HG03520 (cell line): ENCODE measurements at regions not wholly inside any gene's neighbourhood (a gene's known extent, or its start where the extent isn't known, plus 50 kb on each side); places are given as distances from the start of the nearest gene placed in this dataset.

ENCODE experiments used
- ATAC-seq: cut with Tn5 transposase; IDR thresholded peaks from one replicate; pipeline ENCODE4 v1.9.1; 2021; ENCODE audit warnings: mild to moderate bottlenecking, moderate library complexity; ENCODE audit not compliant: unreplicated experiment

DNA sequence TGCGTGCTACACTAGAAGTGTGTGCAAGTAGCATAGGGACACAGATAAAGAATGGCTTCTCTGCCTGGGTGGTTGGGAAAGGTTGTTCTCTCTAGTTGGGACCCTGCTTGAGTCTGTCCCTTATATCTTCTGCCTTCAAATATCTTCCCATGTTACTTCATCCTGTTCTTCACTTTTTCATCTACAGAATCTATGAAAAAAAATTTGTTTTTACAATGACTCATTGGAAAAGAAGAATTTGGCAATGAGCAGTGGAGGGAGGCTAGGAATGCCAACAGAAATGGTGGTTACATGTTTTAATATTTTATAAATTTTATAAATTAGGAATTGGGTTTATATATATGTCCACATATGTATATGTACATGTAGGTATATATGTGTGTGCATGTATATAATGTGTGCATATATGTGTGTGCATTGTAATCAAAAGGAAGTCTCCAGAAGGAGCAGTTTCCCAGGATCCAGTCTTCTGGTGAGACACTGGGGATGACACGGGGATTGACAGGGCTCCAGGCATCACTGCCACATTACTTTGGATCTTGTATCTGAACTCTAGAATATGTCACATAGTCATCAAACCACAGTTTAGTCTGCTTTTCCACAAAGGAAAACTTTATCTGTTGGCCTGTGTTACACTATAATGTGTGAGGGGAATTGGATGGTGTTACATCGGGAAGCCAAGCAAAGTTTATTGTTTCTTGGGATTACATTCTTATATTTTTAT, 75.3 kb upstream of the RIPOR2 start:
- no peak for ATAC-seq

DNA sequence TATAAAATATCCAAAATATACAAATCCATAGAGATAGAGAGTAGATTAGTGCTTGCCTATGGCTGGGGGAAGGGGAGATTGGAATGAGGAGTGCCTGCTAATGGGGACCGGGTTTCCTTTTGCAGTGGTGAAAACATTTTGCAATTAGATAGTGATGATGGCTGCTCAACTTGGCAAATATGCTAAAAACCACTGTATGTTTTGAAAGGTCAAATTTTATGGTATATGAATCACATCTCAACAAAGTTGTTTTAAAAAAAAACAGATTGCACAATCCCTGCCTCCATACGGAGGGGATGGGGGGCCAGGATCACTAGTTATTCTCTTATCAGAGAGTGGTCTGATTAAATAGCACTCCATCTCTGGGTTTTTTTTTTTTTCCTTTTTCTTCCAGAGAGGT, 76.9 kb upstream of the RIPOR2 start:
- ATAC-seq, result no peak

- ATAC-seq, result no peak
These were observed 77.5 kb upstream of the RIPOR2 start for GRCh38 chr6:25013246-25013645.

- no peak for ATAC-seq
These were observed 78.6 kb upstream of the RIPOR2 start for GRCh38 chr6:25014369-25014768.

- ATAC-seq, result no peak
These were observed 79.2 kb upstream of the RIPOR2 start for GRCh38 chr6:25014791-25015560.

DNA sequence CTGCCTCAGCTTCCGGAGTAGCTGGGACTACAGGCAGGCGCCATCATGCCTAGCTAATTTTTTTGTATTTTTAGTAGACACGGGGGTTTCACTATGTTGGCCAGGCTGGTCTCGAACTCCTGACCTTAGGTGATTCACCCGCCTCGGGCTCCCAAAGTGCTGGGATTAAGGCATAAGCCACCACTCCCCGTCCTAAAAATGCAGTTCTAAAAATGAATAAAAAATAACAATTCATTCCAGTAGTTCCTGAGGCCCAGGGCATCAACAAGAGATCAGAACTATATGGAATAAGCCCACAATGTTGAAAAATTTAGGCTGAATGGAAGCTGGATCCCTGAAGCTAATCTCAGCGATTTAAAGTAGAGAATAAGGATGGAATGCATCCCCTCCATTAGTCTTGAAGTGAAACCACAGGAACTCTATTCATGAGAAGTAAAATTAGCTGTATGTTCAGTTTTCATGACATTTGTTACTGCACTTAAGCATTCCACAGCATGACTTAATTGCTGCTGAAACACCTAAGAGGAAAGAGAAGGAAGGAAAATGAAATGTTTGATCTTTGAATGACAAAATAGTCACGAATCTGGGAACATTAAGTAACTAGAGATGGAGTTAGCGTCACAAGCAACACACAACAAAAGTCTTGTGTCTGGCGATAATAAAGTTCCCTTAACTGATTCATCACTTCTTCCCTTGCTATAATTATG, 80.4 kb upstream of the RIPOR2 start:
- ATAC-seq, result no peak

DNA sequence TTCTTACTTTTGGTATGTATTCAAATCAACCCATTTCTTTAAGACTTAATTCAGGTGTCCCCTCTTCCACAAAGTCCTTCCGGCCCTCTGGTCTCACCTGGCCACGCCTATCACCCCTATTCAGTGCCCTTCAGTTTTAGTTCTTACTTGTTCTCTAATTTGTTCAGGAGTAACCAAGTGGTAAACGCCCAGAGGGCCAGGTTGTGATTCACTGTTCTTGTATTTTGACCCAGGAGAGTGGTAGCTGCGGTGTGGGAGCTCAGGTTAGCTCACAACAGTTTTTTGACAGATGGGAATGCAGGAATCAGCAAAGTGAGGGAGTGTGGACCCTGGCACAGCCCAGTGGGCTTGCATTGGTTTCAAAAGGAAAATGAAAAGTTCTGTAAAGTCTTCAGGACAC, 81.7 kb upstream of the RIPOR2 start:
- no peak for ATAC-seq

DNA sequence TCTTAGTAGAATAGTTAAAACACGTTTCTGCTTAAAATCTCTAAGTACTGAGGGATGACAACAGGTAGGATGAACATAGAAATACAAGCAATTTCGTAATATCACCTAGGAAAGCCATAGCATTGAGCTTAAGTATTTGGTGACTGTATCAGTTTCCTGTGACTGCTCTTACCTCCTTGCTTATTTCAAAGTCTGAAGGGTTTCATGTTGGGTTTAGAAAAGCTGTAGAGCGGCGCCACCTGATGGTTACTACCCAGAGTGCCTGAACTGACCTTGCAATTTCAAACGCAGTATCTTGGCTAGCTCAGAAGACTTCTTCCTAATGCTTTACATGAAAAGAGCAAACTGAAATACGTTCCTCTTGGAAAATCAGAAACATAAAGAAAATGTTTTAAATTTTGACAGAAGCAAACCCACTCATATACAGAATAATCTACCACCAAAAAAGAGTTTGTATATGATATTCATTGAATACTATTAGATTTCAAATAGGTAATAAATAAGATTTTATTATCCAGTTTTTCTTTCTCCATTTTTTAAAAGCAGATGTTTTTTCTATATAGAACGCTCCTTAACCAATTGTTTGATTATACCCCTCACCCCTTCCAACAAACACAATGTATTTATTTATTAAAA, 82.3 kb upstream of the RIPOR2 start:
- ATAC-seq, result peak; percentile 66

DNA sequence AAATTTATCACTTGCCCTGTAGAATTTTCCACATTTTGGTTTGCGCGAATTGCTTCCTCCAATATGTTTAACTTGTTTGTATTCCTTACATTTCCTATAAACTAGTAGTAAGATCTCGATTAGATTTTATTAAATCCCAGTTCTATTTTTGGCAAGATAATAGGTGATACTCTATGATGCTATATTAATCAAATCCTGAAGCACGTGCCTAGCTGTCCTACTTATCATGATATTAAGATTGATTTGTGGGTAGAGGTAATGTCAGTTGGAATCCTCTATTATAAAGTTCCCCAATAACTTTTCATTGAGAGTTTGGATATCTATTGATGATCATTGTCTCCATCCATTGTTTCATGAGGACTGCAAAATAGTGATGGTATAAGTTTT, 82.8 kb upstream of the RIPOR2 start:
- no peak for ATAC-seq

DNA sequence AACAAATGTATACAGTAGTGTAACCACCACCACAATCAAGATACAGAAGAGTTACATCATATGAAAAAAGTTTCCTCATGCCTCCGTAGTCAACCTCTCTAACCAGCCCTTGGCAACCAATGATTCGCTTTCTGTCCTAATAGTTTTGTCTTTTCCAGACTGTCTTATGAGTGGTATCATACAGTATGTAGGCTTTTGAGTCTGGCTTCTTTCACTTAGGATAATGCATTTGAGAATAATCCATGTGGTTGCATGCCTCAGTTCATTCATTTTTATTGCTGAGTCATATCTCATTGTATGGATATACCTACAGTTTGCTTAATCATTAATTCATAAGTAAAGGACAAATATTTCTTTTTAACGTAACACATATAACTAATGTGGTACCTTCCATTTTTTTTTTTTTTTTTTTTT, 86.4 kb upstream of the RIPOR2 start:
- no peak for ATAC-seq

DNA sequence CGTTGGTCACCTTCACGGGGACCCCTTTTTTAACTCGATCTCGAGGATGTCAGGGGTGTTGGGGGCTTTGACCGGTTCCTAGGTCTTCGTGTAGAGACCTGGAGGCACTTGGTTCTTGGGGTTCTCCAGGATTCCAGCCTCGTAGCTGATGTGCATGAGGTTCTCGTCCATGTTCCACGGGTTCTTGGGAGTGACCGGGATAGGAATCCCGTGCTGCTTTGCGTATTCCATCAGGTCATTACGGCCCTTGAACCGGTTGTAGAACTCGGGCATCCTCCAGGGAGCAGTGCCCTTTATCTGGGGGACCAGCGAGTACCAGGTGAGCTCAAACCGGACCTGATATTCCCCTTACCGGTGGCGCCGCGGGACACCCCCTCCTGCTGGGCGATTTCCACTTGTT, 88.0 kb upstream of the RIPOR2 start:
- ATAC-seq, result no peak

- ATAC-seq, result no peak
These were observed 89.1 kb upstream of the RIPOR2 start for GRCh38 chr6:25024821-25025220.

DNA sequence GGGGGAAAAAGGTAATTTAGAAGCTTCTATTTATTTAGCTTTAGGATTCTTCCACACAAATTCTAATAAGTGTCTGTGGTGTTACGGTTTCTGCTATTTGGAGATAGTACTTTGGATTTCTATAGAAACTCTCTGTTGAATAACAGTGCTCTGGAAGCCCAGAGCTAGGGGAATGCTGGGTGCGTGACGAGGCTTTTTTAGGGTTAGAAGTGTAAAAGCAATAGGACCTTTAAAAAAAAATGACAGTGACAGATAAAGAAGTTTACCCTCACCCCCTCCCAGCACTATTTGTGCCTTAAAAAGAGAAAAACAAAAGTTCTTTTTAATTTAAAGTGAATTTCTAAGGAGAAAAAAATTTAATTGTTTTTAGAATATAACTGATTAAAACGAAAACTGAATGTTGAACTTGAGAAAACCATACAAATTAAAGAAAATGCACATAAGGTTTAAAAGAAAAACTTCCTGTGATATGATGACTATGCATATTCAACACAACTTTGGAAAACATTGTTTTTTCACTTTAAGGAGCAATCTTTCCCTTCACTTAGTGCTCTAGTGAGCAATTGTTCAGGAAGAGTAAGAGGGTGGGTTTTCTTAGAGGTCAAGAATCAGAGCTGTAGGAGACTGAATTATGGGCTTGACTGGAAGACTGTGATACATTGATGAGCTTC, 89.6 kb upstream of the RIPOR2 start:
- ATAC-seq, result no peak

- ATAC-seq, result no peak
These were observed 90.2 kb upstream of the RIPOR2 start for GRCh38 chr6:25025919-25026301.

GRCh38 chr6:25026723-25027122, 91.0 kb upstream of the RIPOR2 start:
- no peak for ATAC-seq

DNA sequence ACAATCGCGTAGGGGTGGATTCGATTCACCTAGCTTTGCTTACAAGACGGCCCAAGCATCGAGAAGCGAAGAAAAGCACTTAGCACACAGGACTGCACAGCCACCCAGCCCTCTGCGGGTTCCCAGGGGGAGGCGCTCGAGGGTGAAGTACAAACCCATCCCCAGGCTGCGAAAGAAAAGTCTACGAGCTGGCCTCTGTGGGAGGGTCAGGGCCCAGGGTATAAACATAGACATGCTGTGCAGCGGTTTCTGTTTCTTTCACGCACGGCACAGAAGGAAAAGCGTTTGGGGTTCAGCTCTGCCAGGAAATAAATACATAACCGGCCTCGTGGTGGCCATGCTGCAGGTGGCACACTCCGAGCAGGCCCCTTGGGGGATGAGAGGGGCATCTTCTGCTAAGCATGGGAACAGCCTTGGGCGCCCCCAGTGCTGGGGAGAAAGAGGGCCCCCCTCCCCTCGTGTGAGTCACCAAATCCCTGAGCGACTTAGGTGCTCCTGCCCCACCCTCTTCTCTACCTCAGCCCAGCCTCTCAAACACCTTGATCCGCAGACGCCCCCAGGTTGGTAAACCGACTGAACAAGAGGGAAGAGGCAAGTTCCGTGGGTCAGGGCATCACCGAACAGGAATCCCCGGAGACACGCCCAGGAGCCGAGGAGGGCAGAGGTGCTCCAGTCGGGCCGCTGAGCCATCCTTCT, 91.6 kb upstream of the RIPOR2 start:
- ATAC-seq, result peak; percentile 90

DNA sequence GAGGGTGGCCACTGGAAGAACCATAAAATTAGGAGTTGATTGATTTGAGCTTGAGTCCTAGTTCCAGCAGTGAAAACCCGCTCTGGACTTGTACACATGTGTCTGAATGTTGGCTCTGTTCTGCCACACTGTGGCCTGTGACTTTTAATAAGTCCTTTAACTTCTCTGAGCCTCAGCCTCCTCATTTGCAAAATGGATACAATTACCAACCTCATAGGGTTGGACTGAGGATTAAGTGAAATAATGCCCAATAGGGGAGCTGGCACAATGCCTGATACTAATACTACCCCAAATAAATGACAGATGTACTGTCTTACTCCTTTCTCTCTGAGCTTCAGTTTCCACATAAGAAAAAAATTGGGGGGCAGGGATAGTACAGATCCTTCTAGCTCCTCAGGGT, 92.6 kb upstream of the RIPOR2 start:
- ATAC-seq, result no peak

GRCh38 chr6:25032934-25033333, 97.2 kb upstream of the RIPOR2 start:
- no peak for ATAC-seq

- no peak for ATAC-seq
These were observed 98.7 kb upstream of the RIPOR2 start for GRCh38 chr6:25034431-25034921.

DNA sequence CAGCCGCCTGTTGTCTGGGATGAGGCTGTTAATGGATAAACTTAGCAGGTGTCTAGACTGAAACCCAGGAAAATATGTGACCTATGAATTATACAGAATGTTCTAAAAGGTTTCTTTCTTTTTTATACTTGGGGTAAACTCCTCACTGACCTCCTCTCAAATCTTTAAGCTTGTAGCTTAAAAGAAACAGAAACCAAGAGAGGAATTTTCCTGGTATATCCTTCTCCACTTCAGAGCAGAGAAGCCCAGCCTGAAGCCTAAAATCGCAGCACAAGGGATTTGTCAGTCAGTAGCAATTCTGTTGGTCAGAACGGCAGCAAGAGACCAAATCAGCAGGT, 99.4 kb upstream of the RIPOR2 start:
- ATAC-seq, result no peak
